ENCODE measurements at regions not wholly inside any gene's neighbourhood (a gene's known extent, or its start where the extent isn't known, plus 50 kb on each side); places are given as distances from the start of the nearest gene placed in this dataset.

- DNase-seq (ENCODE audit: low read depth in 3 of 3, low spot score in 2 of 3): no peak
Observed at GRCh38 chr6:1545654-1546053, 64.1 kb upstream of the FOXC1 start.

GRCh38 chr6:1547785-1548184, 61.9 kb upstream of the FOXC1 start:
- no peak for DNase-seq (ENCODE audit: low read depth in 3 of 3, low spot score in 2 of 3)

GRCh38 chr6:1551249-1551648, 58.5 kb upstream of the FOXC1 start:
- DNase-seq (ENCODE audit: low read depth in 3 of 3, low spot score in 2 of 3): no peak

GRCh38 chr6:1552296-1552761, 57.4 kb upstream of the FOXC1 start:
- no peak for DNase-seq (ENCODE audit: low read depth in 3 of 3, low spot score in 2 of 3)

- DNase-seq (ENCODE audit: low read depth in 3 of 3, low spot score in 2 of 3): no peak
Observed at GRCh38 chr6:1553562-1554083, 56.1 kb upstream of the FOXC1 start.

- no peak for DNase-seq (ENCODE audit: low read depth in 3 of 3, low spot score in 2 of 3)
Observed at GRCh38 chr6:1554141-1554475, 55.6 kb upstream of the FOXC1 start.

- no peak for DNase-seq (ENCODE audit: low read depth in 3 of 3, low spot score in 2 of 3)
Observed at GRCh38 chr6:1554476-1555310, 55.0 kb upstream of the FOXC1 start.

- no peak for DNase-seq (ENCODE audit: low read depth in 3 of 3, low spot score in 2 of 3)
Observed at GRCh38 chr6:1558388-1558787, 51.3 kb upstream of the FOXC1 start.

Measured in right renal cortex interstitium (tissue), 3 donors.